HEK293 (cell line): ENCODE measurements at regions not wholly inside any gene's neighbourhood (a gene's known extent, or its start where the extent isn't known, plus 50 kb on each side); places are given as distances from the start of the nearest gene placed in this dataset.
A peak's percentile ranks its signal among the peaks of the same experiment; 100 is the strongest.
"Not testable (repeated sequence)": the region's sequence is repeated elsewhere in the genome, so short reads cannot be mapped to it uniquely, and the experiment has no call there.

ENCODE experiments used
- CTCF ChIA-PET: fragments of 350-600 bp; formaldehyde crosslinking; extraction: SDS; loops from one replicate; lab custom pipeline; 2021; ENCODE audit warnings: antibody characterized with exemption; lab: Yijun Ruan, JAX
- POLR2A ChIA-PET: fragments of 300-600 bp; formaldehyde crosslinking; extraction: SDS; loops from one replicate; lab custom pipeline; 2020; ENCODE audit warnings: antibody characterized with exemption, inconsistent platforms; lab: Yijun Ruan, JAX
- H3K27ac ChIP-seq: fragments of 200-500 bp; sonication (Bioruptor generic); 2 replicates; pipeline ENCODE4 v1.5.1; 2014; ENCODE audit warnings: low read depth, low read length, control low read depth, inconsistent platforms; ENCODE audit errors: extremely low read depth
- H3K36me3 ChIP-seq, 2 experiments: fragments of 200-500 bp in 1 of 2; sonication (Bioruptor generic) in 1 of 2; 1 replicate in 1 of 2; 2 replicates in 1 of 2; pipeline ENCODE4 v1.5.1; 2014 to 2017; ENCODE audit warnings: inconsistent platforms in 2 of 2, low read length in 2 of 2; ENCODE audit not compliant: control insufficient read depth in 2 of 2, insufficient read depth in 1 of 2
- H3K4me1 ChIP-seq: fragments of 200-500 bp; sonication (Bioruptor generic); 2 replicates; pipeline ENCODE4 v1.5.1; 2014; ENCODE audit warnings: mild to moderate bottlenecking, low read length, inconsistent platforms; ENCODE audit not compliant: control insufficient read depth, insufficient read depth
- H3K4me3 ChIP-seq: 2 replicates; pipeline ENCODE4 v1.5.1; 2011; ENCODE audit warnings: low read depth, mild to moderate bottlenecking, control low read depth, low read length, moderate library complexity
- H3K9me3 ChIP-seq: fragments of 200-500 bp; sonication (Bioruptor generic); 2 replicates; pipeline ENCODE4 v1.5.1; 2014; ENCODE audit warnings: low read depth, low read length, inconsistent platforms; ENCODE audit not compliant: control insufficient read depth, insufficient read depth
- PRDM1 ChIP-seq: fragments of 450-650 bp; formaldehyde crosslinking; IDR thresholded peaks from 2 replicates; pipeline ENCODE4; 2016; ENCODE audit warnings: missing biosample characterization, missing genetic modification characterization
- REPIN1 ChIP-seq: fragments of 450-650 bp; formaldehyde crosslinking; IDR thresholded peaks from 2 replicates; pipeline ENCODE4 v1.5.1; 2017; ENCODE audit warnings: missing biosample characterization, missing genetic modification characterization, low read depth
- ZBTB20 ChIP-seq: fragments of 450-650 bp; formaldehyde crosslinking; IDR thresholded peaks from 2 replicates; pipeline ENCODE4 v1.5.1; 2016; ENCODE audit warnings: missing biosample characterization, missing genetic modification characterization
- ZFHX2 ChIP-seq: fragments of 450-650 bp; formaldehyde crosslinking; conservative IDR thresholded peaks from 2 replicates; pipeline ENCODE4 v1.5.1; 2016; ENCODE audit warnings: missing biosample characterization, missing genetic modification characterization
- ZIC2 ChIP-seq: fragments of 450-650 bp; formaldehyde crosslinking; IDR thresholded peaks from 2 replicates; pipeline ENCODE4 v1.5.1; 2016; ENCODE audit warnings: missing biosample characterization, missing genetic modification characterization
- ZNF202 ChIP-seq: fragments of 450-650 bp; formaldehyde crosslinking; IDR thresholded peaks from 2 replicates; pipeline ENCODE4 v1.5.1; 2016; ENCODE audit warnings: missing biosample characterization, missing genetic modification characterization, borderline replicate concordance
- ZNF23 ChIP-seq: fragments of 450-650 bp; formaldehyde crosslinking; IDR thresholded peaks from 2 replicates; pipeline ENCODE4 v1.5.1; 2016; ENCODE audit warnings: missing biosample characterization, missing genetic modification characterization, borderline replicate concordance
- ZNF341 ChIP-seq: fragments of 450-650 bp; formaldehyde crosslinking; IDR thresholded peaks from 2 replicates; pipeline ENCODE4; 2016; ENCODE audit warnings: low read depth, missing biosample characterization, missing genetic modification characterization
- ZNF423 ChIP-seq: fragments of 450-650 bp; formaldehyde crosslinking; IDR thresholded peaks from 2 replicates; pipeline ENCODE4 v1.5.1; 2016; ENCODE audit warnings: missing biosample characterization, missing genetic modification characterization
- ZNF529 ChIP-seq: fragments of 450-650 bp; formaldehyde crosslinking; IDR thresholded peaks from 2 replicates; pipeline ENCODE4 v1.5.1; 2017; ENCODE audit warnings: missing genetic modification characterization, missing biosample characterization; ENCODE audit not compliant: insufficient replicate concordance
- ZNF660 ChIP-seq: fragments of 450-650 bp; IDR thresholded peaks from 2 replicates; pipeline ENCODE4 v1.5.1; 2018; ENCODE audit warnings: missing biosample characterization, mild to moderate bottlenecking, missing genetic modification characterization
- ZSCAN23 ChIP-seq: fragments of 450-650 bp; formaldehyde crosslinking; IDR thresholded peaks from 2 replicates; pipeline ENCODE4 v1.5.1; 2016; ENCODE audit warnings: missing biosample characterization, missing genetic modification characterization
- TF ChIP-seq, protein P1 (sequence below): fragments of 450-650 bp; formaldehyde crosslinking; IDR thresholded peaks from 2 replicates; pipeline ENCODE4; 2016; ENCODE audit warnings: missing biosample characterization, missing genetic modification characterization
- TF ChIP-seq, protein P2 (sequence below): fragments of 450-650 bp; formaldehyde crosslinking; IDR thresholded peaks from 2 replicates; pipeline ENCODE4 v1.5.0; 2017; ENCODE audit warnings: missing biosample characterization, missing genetic modification characterization, borderline replicate concordance
- TF ChIP-seq, protein P3 (sequence below): fragments of 450-650 bp; formaldehyde crosslinking; IDR thresholded peaks from 2 replicates; pipeline ENCODE4 v1.5.1; 2016; ENCODE audit warnings: missing biosample characterization, missing genetic modification characterization, low read depth
- TF ChIP-seq, protein P4 (sequence below): fragments of 450-650 bp; formaldehyde crosslinking; IDR thresholded peaks from 2 replicates; pipeline ENCODE4 v1.5.1; 2017; ENCODE audit warnings: missing biosample characterization, missing genetic modification characterization

DNA sequence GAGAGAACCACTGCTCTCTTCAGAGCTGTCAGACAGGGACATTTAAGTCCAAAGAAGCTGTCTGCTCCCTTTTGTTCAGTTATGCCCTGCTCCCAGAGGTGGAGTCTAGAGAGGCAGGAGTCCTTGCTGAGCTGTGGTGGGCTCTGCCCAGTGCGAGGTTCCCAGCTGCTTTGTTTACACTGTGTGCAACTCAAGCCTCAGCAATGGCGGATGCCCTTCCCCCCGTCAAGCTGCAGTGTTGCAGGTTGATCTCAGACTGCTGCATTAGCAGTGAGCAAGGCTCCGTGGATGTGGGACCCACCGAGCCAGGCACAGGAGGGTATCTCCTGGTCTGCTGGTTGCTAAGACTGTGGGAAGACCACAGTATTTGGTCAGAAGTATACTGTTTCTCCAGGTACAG lies 438.9 kb downstream of the ARL4A start:
- no peak overlapping the region for H3K4me3 ChIP-seq
- no peak for TF ChIP-seq REPIN1 (tag by site-specific recombination)
- TF ChIP-seq ZNF23 (tag by site-specific recombination) = no peak
- TF ChIP-seq ZNF423 (tag by site-specific recombination) = no peak
- no peak for TF ChIP-seq ZNF202
- TF ChIP-seq, protein P1, sequence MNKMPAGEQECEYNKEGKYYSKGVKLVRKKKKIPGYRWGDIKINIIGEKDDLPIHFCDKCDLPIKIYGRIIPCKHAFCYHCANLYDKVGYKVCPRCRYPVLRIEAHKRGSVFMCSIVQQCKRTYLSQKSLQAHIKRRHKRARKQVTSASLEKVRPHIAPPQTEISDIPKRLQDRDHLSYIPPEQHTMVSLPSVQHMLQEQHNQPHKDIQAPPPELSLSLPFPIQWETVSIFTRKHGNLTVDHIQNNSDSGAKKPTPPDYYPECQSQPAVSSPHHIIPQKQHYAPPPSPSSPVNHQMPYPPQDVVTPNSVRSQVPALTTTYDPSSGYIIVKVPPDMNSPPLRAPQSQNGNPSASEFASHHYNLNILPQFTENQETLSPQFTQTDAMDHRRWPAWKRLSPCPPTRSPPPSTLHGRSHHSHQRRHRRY (tag by site-specific recombination) = no peak
- TF ChIP-seq, protein P2, sequence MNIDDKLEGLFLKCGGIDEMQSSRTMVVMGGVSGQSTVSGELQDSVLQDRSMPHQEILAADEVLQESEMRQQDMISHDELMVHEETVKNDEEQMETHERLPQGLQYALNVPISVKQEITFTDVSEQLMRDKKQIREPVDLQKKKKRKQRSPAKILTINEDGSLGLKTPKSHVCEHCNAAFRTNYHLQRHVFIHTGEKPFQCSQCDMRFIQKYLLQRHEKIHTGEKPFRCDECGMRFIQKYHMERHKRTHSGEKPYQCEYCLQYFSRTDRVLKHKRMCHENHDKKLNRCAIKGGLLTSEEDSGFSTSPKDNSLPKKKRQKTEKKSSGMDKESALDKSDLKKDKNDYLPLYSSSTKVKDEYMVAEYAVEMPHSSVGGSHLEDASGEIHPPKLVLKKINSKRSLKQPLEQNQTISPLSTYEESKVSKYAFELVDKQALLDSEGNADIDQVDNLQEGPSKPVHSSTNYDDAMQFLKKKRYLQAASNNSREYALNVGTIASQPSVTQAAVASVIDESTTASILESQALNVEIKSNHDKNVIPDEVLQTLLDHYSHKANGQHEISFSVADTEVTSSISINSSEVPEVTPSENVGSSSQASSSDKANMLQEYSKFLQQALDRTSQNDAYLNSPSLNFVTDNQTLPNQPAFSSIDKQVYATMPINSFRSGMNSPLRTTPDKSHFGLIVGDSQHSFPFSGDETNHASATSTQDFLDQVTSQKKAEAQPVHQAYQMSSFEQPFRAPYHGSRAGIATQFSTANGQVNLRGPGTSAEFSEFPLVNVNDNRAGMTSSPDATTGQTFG (tag by site-specific recombination) = no peak
- no peak for TF ChIP-seq ZSCAN23 (tag by site-specific recombination)
- TF ChIP-seq ZIC2 (tag by site-specific recombination) = no peak
- TF ChIP-seq, protein P3, sequence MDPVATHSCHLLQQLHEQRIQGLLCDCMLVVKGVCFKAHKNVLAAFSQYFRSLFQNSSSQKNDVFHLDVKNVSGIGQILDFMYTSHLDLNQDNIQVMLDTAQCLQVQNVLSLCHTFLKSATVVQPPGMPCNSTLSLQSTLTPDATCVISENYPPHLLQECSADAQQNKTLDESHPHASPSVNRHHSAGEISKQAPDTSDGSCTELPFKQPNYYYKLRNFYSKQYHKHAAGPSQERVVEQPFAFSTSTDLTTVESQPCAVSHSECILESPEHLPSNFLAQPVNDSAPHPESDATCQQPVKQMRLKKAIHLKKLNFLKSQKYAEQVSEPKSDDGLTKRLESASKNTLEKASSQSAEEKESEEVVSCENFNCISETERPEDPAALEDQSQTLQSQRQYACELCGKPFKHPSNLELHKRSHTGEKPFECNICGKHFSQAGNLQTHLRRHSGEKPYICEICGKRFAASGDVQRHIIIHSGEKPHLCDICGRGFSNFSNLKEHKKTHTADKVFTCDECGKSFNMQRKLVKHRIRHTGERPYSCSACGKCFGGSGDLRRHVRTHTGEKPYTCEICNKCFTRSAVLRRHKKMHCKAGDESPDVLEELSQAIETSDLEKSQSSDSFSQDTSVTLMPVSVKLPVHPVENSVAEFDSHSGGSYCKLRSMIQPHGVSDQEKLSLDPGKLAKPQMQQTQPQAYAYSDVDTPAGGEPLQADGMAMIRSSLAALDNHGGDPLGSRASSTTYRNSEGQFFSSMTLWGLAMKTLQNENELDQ (tag by site-specific recombination) = no peak
- TF ChIP-seq, protein P4, sequence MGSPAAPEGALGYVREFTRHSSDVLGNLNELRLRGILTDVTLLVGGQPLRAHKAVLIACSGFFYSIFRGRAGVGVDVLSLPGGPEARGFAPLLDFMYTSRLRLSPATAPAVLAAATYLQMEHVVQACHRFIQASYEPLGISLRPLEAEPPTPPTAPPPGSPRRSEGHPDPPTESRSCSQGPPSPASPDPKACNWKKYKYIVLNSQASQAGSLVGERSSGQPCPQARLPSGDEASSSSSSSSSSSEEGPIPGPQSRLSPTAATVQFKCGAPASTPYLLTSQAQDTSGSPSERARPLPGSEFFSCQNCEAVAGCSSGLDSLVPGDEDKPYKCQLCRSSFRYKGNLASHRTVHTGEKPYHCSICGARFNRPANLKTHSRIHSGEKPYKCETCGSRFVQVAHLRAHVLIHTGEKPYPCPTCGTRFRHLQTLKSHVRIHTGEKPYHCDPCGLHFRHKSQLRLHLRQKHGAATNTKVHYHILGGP (tag by site-specific recombination) = no peak
- no peak for TF ChIP-seq ZNF341 (tag by site-specific recombination)
- TF ChIP-seq ZNF529 (tag by site-specific recombination) = no peak
- TF ChIP-seq ZNF660 (tag by site-specific recombination) = no peak
- H3K4me1 ChIP-seq = no peaks in the 10 kb centered on the region
- CTCF ChIA-PET = no interaction called here
- H3K27ac ChIP-seq = no peak overlapping the region
- H3K36me3 ChIP-seq = no peaks in the 10 kb centered on the region
- H3K9me3 ChIP-seq = no peaks in the 10 kb centered on the region
- POLR2A ChIA-PET = interaction anchor here (0.7 kb wide), 1 partner anchor 8 kb away, joined by 4 read pairs; no protein-coding TSS in a partner anchor

DNA sequence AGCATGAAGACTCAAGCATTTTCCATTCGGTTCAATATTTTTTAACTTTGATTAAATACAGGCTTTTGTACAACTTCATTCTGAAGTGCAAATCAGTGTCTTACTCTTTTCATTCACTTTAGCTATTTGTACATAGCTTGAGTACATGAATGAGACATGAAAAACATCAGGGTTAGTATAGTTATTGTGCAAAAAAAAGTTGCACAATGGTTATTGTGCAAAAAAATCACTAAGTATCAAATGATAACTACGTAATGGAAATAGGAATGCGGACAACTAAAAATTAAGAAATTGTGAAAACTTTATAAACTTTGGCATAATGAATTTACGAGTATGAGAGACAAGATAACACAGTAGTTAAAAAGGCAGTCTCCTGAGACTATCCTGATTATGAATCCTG lies 442.9 kb downstream of the ARL4A start:
- Histone ChIP-seq H3K4me3 (no peak overlapping the region), H3K36me3 (no peaks in the 10 kb centered on the region), H3K27ac (no peak overlapping the region)
- CTCF ChIA-PET = no interaction called here
- POLR2A ChIA-PET = no interaction called here
- TF ChIP-seq ZFHX2 (tag by site-specific recombination) (no peak), ZBTB20 (tag by site-specific recombination) (no peak)
- TF ChIP-seq, all 188 proteins: peak for 0
- no peaks in the 10 kb centered on the region for H3K4me1 ChIP-seq
- no peaks in the 10 kb centered on the region for H3K9me3 ChIP-seq

DNA sequence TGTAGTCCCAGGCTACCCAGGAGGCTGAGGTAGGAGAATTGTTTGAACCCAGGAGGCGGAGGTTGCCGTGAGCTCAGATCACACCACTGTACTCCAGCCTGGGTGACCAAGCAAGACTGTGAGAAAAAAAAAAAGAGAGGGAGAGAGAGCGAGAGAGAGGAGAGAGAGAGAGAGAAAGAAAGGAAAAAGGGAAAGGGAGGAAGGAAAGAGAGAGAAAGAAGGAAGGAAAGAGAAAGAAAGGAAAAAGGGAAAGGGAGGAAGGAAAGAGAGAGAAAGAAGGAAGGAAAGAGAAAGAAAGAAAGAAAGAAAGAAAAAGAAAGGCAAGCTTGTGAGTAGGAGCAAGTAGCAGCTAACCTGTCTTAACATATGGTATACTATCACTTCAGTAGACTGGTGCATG lies 443.5 kb downstream of the ARL4A start:
- H3K4me3 ChIP-seq, H3K36me3 ChIP-seq, H3K27ac ChIP-seq, POLR2A ChIA-PET, H3K4me1 ChIP-seq, CTCF ChIA-PET, H3K9me3 ChIP-seq: not testable (repeated sequence)
- TF ChIP-seq PRDM1 (tag by site-specific recombination) = peak; percentile 79
